OCI-LY3 (cell line): ENCODE measurements at regions not wholly inside any gene's neighbourhood (a gene's known extent, or its start where the extent isn't known, plus 50 kb on each side); places are given as distances from the start of the nearest gene placed in this dataset.
"Not testable (repeated sequence)": the region's sequence is repeated elsewhere in the genome, so short reads cannot be mapped to it uniquely, and the experiment has no call there.

Experiments
- H2AFZ ChIP-seq: fragments of 200-600, 300-600 bp; shearing (Covaris generic); 2 replicates; pipeline ENCODE4 v1.6.0; 2014; ENCODE audit warnings: antibody characterized with exemption, low read depth, low read length
- H3K27ac ChIP-seq: fragments of 200-600, 300-600 bp; sonication (generic); 2 replicates; pipeline ENCODE4 v1.5.1; 2014; ENCODE audit warnings: mild to moderate bottlenecking, low read length, moderate library complexity, mixed read lengths
- H3K27me3 ChIP-seq: fragments of 200-600, 300-600 bp; sonication (generic); 2 replicates; pipeline ENCODE4 v1.6.1; 2014; ENCODE audit warnings: low read depth, low read length, mixed read lengths
- H3K36me3 ChIP-seq: fragments of 200-600, 300-600 bp; sonication (generic); replicated peaks from 2 replicates; pipeline ENCODE3; 2014; ENCODE audit warnings: low read depth, low read length, mixed read lengths
- H3K4me1 ChIP-seq: fragments of 300-600, 200-600 bp; sonication (generic); 2 replicates; pipeline ENCODE4 v1.6.1; 2014; ENCODE audit warnings: low read length, mixed read lengths
- H3K4me2 ChIP-seq: fragments of 200-600, 300-600 bp; sonication (generic); 2 replicates; pipeline ENCODE4 v1.6.1; 2014; ENCODE audit warnings: low read length, mixed read lengths
- H3K4me3 ChIP-seq: fragments of 300-600, 200-600 bp; sonication (generic); 2 replicates; pipeline ENCODE4 v1.5.1; 2014; ENCODE audit warnings: antibody characterized with exemption, mild to moderate bottlenecking, low read length, moderate library complexity
- H3K79me2 ChIP-seq: fragments of 300-600, 200-600 bp; shearing (Covaris generic); 2 replicates; pipeline ENCODE4 v1.6.1; 2014; ENCODE audit warnings: mild to moderate bottlenecking, low read length, mixed read lengths
- H3K9ac ChIP-seq: fragments of 300-600, 200-600 bp; shearing (Covaris generic); 2 replicates; pipeline ENCODE4 v1.6.0; 2014; ENCODE audit warnings: mild to moderate bottlenecking, low read length, moderate library complexity
- H3K9me3 ChIP-seq: fragments of 200-600, 300-600 bp; shearing (Covaris generic); 2 replicates; pipeline ENCODE4 v1.6.1; 2014; ENCODE audit warnings: low read length, mixed read lengths; ENCODE audit not compliant: insufficient read depth
- H4K20me1 ChIP-seq: fragments of 200-600, 300-600 bp; sonication (generic); 2 replicates; pipeline ENCODE4 v1.6.1; 2016; ENCODE audit warnings: low read length, mixed read lengths; ENCODE audit not compliant: insufficient read depth
- EZH2phosphoT487 ChIP-seq: fragments of 200-600 bp; shearing (Covaris generic); IDR thresholded peaks from 2 replicates; pipeline ENCODE4 v1.6.1; 2018; ENCODE audit warnings: antibody characterized with exemption, mixed run types, low read depth
- TF ChIP-seq, protein P1 (sequence below): fragments of 200-600, 300-600 bp; sonication (generic); IDR thresholded peaks from 2 replicates; pipeline ENCODE4 v1.5.1; 2014; ENCODE audit warnings: antibody characterized with exemption, low read length, low read depth

- Histone ChIP-seq H3K9ac (no peak overlapping the region), H3K4me3 (no peak overlapping the region), H3K9me3 (peaks cover 9% of the 10 kb centered on the region; the same call in 1 of the 2 replicates), H3K27me3 (no peaks in the 10 kb centered on the region), H3K27ac (no peak overlapping the region), H3K79me2 (no peaks in the 10 kb centered on the region), H3K36me3 (no peaks in the 10 kb centered on the region), H4K20me1 (no peaks in the 10 kb centered on the region), H3K4me2 (no peak overlapping the region), H2AFZ (no peak overlapping the region), H3K4me1 (peaks cover 4% of the 10 kb centered on the region)
- no peak for TF ChIP-seq EZH2phosphoT487
- TF ChIP-seq, protein P1, sequence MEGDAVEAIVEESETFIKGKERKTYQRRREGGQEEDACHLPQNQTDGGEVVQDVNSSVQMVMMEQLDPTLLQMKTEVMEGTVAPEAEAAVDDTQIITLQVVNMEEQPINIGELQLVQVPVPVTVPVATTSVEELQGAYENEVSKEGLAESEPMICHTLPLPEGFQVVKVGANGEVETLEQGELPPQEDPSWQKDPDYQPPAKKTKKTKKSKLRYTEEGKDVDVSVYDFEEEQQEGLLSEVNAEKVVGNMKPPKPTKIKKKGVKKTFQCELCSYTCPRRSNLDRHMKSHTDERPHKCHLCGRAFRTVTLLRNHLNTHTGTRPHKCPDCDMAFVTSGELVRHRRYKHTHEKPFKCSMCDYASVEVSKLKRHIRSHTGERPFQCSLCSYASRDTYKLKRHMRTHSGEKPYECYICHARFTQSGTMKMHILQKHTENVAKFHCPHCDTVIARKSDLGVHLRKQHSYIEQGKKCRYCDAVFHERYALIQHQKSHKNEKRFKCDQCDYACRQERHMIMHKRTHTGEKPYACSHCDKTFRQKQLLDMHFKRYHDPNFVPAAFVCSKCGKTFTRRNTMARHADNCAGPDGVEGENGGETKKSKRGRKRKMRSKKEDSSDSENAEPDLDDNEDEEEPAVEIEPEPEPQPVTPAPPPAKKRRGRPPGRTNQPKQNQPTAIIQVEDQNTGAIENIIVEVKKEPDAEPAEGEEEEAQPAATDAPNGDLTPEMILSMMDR, result no peak
Observed at GRCh38 chr15:66885281-66885915, 180.0 kb upstream of the SMAD3 start.

GRCh38 chr15:66886241-66886675, 179.1 kb upstream of the SMAD3 start:
- no peak overlapping the region for H3K4me2 ChIP-seq
- no peaks in the 10 kb centered on the region for H3K4me1 ChIP-seq
- H2AFZ ChIP-seq, result no peak overlapping the region
- no peaks in the 10 kb centered on the region for H3K36me3 ChIP-seq
- no peaks in the 10 kb centered on the region for H3K27me3 ChIP-seq
- H3K9me3 ChIP-seq, result peaks cover 9% of the 10 kb centered on the region; the same call in 1 of the 2 replicates
- H4K20me1 ChIP-seq, result no peaks in the 10 kb centered on the region
- no peak overlapping the region for H3K4me3 ChIP-seq
- TF ChIP-seq EZH2phosphoT487, result no peak
- TF ChIP-seq, protein P1, result no peak
- no peak overlapping the region for H3K9ac ChIP-seq
- H3K79me2 ChIP-seq, result no peaks in the 10 kb centered on the region
- H3K27ac ChIP-seq, result no peak overlapping the region

- Histone ChIP-seq H2AFZ (no peak overlapping the region), H3K27ac (no peak overlapping the region), H3K4me1 (no peaks in the 10 kb centered on the region), H3K27me3 (no peaks in the 10 kb centered on the region), H3K9ac (no peak overlapping the region), H3K36me3 (no peaks in the 10 kb centered on the region), H3K9me3 (peaks cover 9% of the 10 kb centered on the region; the same call in 1 of the 2 replicates), H3K4me2 (no peak overlapping the region), H4K20me1 (no peaks in the 10 kb centered on the region), H3K4me3 (no peak overlapping the region), H3K79me2 (no peaks in the 10 kb centered on the region)
- TF ChIP-seq, protein P1, result no peak
- no peak for TF ChIP-seq EZH2phosphoT487
Observed at GRCh38 chr15:66886686-66887273, 178.6 kb upstream of the SMAD3 start.

GRCh38 chr15:66889298-66889697, 176.1 kb upstream of the SMAD3 start:
- not testable (repeated sequence) for H3K9me3 ChIP-seq, H3K36me3 ChIP-seq, H3K4me2 ChIP-seq, H3K27me3 ChIP-seq, H4K20me1 ChIP-seq, H2AFZ ChIP-seq, H3K79me2 ChIP-seq, H3K9ac ChIP-seq, H3K4me1 ChIP-seq, H3K4me3 ChIP-seq, H3K27ac ChIP-seq
